DMS114 treated with DMSO at 0.1 percent for 48 hours (cell line): ENCODE measurements at regions not wholly inside any gene's neighbourhood (a gene's known extent, or its start where the extent isn't known, plus 50 kb on each side); places are given as distances from the start of the nearest gene placed in this dataset.
"Not testable (repeated sequence)": the region's sequence is repeated elsewhere in the genome, so short reads cannot be mapped to it uniquely, and the experiment has no call there.

Source experiments
- DNase-seq: peaks from one replicate; lab custom pipeline; 2025; ENCODE audit not compliant: unreplicated experiment; lab: John Stamatoyannopoulos, UW

GRCh38 chr16:59154295-59154694 is 420.2 kb upstream of the GOT2 start:
- DNase-seq = no peak

- no peak for DNase-seq
Observed at GRCh38 chr16:59148769-59149155, 414.6 kb upstream of the GOT2 start.

GRCh38 chr16:59148056-59148768 is 414.1 kb upstream of the GOT2 start:
- no peak for DNase-seq

GRCh38 chr16:59146140-59146539 is 412.0 kb upstream of the GOT2 start:
- DNase-seq = no peak

- DNase-seq = no peak
Observed at GRCh38 chr16:59144841-59145240, 410.7 kb upstream of the GOT2 start.

GRCh38 chr16:59144326-59144725 is 410.2 kb upstream of the GOT2 start:
- no peak for DNase-seq

- DNase-seq = no peak
Observed at GRCh38 chr16:59126486-59126885, 392.4 kb upstream of the GOT2 start.

- no peak for DNase-seq
Observed at GRCh38 chr16:59124056-59124455, 389.9 kb upstream of the GOT2 start.

GRCh38 chr16:59123479-59123878 is 389.4 kb upstream of the GOT2 start:
- no peak for DNase-seq

- DNase-seq = no peak
Observed at GRCh38 chr16:59122262-59122537, 388.1 kb upstream of the GOT2 start.

GRCh38 chr16:59121411-59122261 is 387.5 kb upstream of the GOT2 start:
- no peak for DNase-seq

GRCh38 chr16:59116744-59117143 is 382.6 kb upstream of the GOT2 start:
- DNase-seq = no peak

- DNase-seq = no peak
Observed at GRCh38 chr16:59114790-59115189, 380.7 kb upstream of the GOT2 start.

- DNase-seq = no peak
Observed at GRCh38 chr16:59113004-59113670, 379.0 kb upstream of the GOT2 start.

- DNase-seq = no peak
Observed at GRCh38 chr16:59111280-59111679, 377.2 kb upstream of the GOT2 start.

GRCh38 chr16:59108374-59108773 is 374.3 kb upstream of the GOT2 start:
- no peak for DNase-seq

GRCh38 chr16:59096682-59097081 is 362.6 kb upstream of the GOT2 start:
- not testable (repeated sequence) for DNase-seq

- no peak for DNase-seq
Observed at GRCh38 chr16:59090541-59090940, 356.4 kb upstream of the GOT2 start.

GRCh38 chr16:59088431-59088830 is 354.3 kb upstream of the GOT2 start:
- DNase-seq = no peak

GRCh38 chr16:59087641-59088040 is 353.5 kb upstream of the GOT2 start:
- DNase-seq = no peak

- DNase-seq = no peak
Observed at GRCh38 chr16:59067205-59067604, 333.1 kb upstream of the GOT2 start.

- no peak for DNase-seq
Observed at GRCh38 chr16:59060207-59060606, 326.1 kb upstream of the GOT2 start.
